Limb (tissue), 2 donors: ENCODE measurements at regions not wholly inside any gene's neighbourhood (a gene's known extent, or its start where the extent isn't known, plus 50 kb on each side); places are given as distances from the start of the nearest gene placed in this dataset.

ENCODE experiments used
- DNase-seq, 2 donors: peaks; one replicate each; pipeline ENCODE4 v3.0.0-alpha.2; 2016; ENCODE audit errors: extremely low spot score in 2 of 2

- no peak for DNase-seq
Measured at GRCh38 chr4:186931519-186931918, 207.9 kb upstream of the FAT1 start.

GRCh38 chr4:186932196-186932595 is 208.5 kb upstream of the FAT1 start:
- no peak for DNase-seq

GRCh38 chr4:186932631-186933187 is 209.1 kb upstream of the FAT1 start:
- no peak for DNase-seq

- no peak for DNase-seq
Measured at GRCh38 chr4:186934244-186934643, 210.6 kb upstream of the FAT1 start.

- no peak for DNase-seq
Measured at GRCh38 chr4:186934841-186935443, 211.3 kb upstream of the FAT1 start.

GRCh38 chr4:186935901-186936300 is 212.2 kb upstream of the FAT1 start:
- DNase-seq: no peak

GRCh38 chr4:186936496-186937375 is 213.1 kb upstream of the FAT1 start:
- no peak for DNase-seq

- DNase-seq: no peak
Measured at GRCh38 chr4:186939226-186939625, 215.6 kb upstream of the FAT1 start.

GRCh38 chr4:186939766-186940165 is 216.1 kb upstream of the FAT1 start:
- DNase-seq: no peak

GRCh38 chr4:186940476-186940875 is 216.8 kb upstream of the FAT1 start:
- no peak for DNase-seq

GRCh38 chr4:186942758-186943377 is 219.2 kb upstream of the FAT1 start:
- DNase-seq: peak; percentile 71 to 82

GRCh38 chr4:186943411-186943810 is 219.8 kb upstream of the FAT1 start:
- no peak for DNase-seq

GRCh38 chr4:186946136-186946535 is 222.5 kb upstream of the FAT1 start:
- DNase-seq: no peak

- DNase-seq: peak in 1 of 2 donors; percentile 42
Measured at GRCh38 chr4:186946682-186947294, 223.1 kb upstream of the FAT1 start.

GRCh38 chr4:186948361-186949242 is 224.9 kb upstream of the FAT1 start:
- peak; percentile 48 to 49 for DNase-seq

GRCh38 chr4:186949847-186950246 is 226.2 kb upstream of the FAT1 start:
- DNase-seq: no peak

GRCh38 chr4:186952709-186953108 is 229.1 kb upstream of the FAT1 start:
- no peak for DNase-seq

- DNase-seq: no peak
Measured at GRCh38 chr4:186953599-186954260, 230.1 kb upstream of the FAT1 start.

- no peak for DNase-seq
Measured at GRCh38 chr4:186954509-186954908, 230.9 kb upstream of the FAT1 start.

GRCh38 chr4:186954956-186955355 is 231.3 kb upstream of the FAT1 start:
- DNase-seq: no peak
